Activated CD4-positive, alpha-beta memory T cell treated with anti-CD3 and anti-CD28 coated beads for 36 hours (primary cell): ENCODE measurements at regions not wholly inside any gene's neighbourhood (a gene's known extent, or its start where the extent isn't known, plus 50 kb on each side); places are given as distances from the start of the nearest gene placed in this dataset.
"Not testable (repeated sequence)": the region's sequence is repeated elsewhere in the genome, so short reads cannot be mapped to it uniquely, and the experiment has no call there.

ENCODE experiments used
- CTCF ChIA-PET: fragments of 350-600 bp; sonication (Branson Sonifier 250); formaldehyde crosslinking; loops from one replicate; lab custom pipeline; 2021; ENCODE audit warnings: antibody characterized with exemption, inconsistent platforms; lab: Charles Lee
- POLR2A ChIA-PET: fragments of 350-600 bp; sonication (Branson Sonifier 250); formaldehyde crosslinking; loops from one replicate; lab custom pipeline; 2021; ENCODE audit warnings: antibody characterized with exemption; lab: Charles Lee
- DNase-seq: peaks from one replicate; pipeline ENCODE4 v3.0.0-alpha.2; 2020
- H3K27ac Mint-ChIP-seq: one replicate; pipeline ENCODE4 v1.8.0; 2021; ENCODE audit warnings: mixed read lengths
- H3K27me3 Mint-ChIP-seq: one replicate; pipeline ENCODE4 v1.8.0; 2021; ENCODE audit warnings: mixed read lengths
- H3K36me3 Mint-ChIP-seq: one replicate; pipeline ENCODE4 v1.8.0; 2021; ENCODE audit warnings: mixed read lengths
- H3K4me1 Mint-ChIP-seq: one replicate; pipeline ENCODE4 v1.8.0; 2021; ENCODE audit warnings: low read depth, mixed read lengths
- H3K4me3 Mint-ChIP-seq: one replicate; pipeline ENCODE4 v1.8.0; 2021; ENCODE audit warnings: mild to moderate bottlenecking, mixed read lengths
- H3K9me3 Mint-ChIP-seq: one replicate; pipeline ENCODE4 v1.8.0; 2021; ENCODE audit warnings: mixed read lengths
- intact Hi-C: fragments of 100-400 bp; cut with micrococcal nuclease; formaldehyde crosslinking; loops from one replicate; pipeline ENCODE4 v1.15.1; 2023

- no peak for DNase-seq
- intact Hi-C loops, result no loop called here
- no peak overlapping the region for H3K4me3 Mint-ChIP-seq
- ChIA-PET POLR2A (no interaction called here), CTCF (no interaction called here)
- H3K4me1 Mint-ChIP-seq, result no peaks in the 10 kb centered on the region
- H3K27ac Mint-ChIP-seq, result no peak overlapping the region
- no peaks in the 10 kb centered on the region for H3K36me3 Mint-ChIP-seq
- H3K9me3 Mint-ChIP-seq, result peaks cover 4% of the 10 kb centered on the region
- H3K27me3 Mint-ChIP-seq, result no peaks in the 10 kb centered on the region
Observed at GRCh38 chr5:92560698-92561401, 1020.2 kb downstream of the NR2F1-AS1 start.

GRCh38 chr5:92559781-92560180 is 1021.2 kb downstream of the NR2F1-AS1 start:
- intact Hi-C loops, result no loop called here
- no peak for DNase-seq
- Mint-ChIP-seq H3K36me3 (no peaks in the 10 kb centered on the region), H3K4me1 (no peaks in the 10 kb centered on the region), H3K9me3 (peaks cover 4% of the 10 kb centered on the region), H3K27me3 (no peaks in the 10 kb centered on the region), H3K4me3 (no peak overlapping the region), H3K27ac (no peak overlapping the region)
- CTCF ChIA-PET, result no interaction called here
- POLR2A ChIA-PET, result no interaction called here

GRCh38 chr5:92559331-92559730 is 1021.7 kb downstream of the NR2F1-AS1 start:
- peaks cover 4% of the 10 kb centered on the region for H3K9me3 Mint-ChIP-seq
- H3K27ac Mint-ChIP-seq, result no peak overlapping the region
- no peak for DNase-seq
- H3K4me1 Mint-ChIP-seq, result no peaks in the 10 kb centered on the region
- H3K4me3 Mint-ChIP-seq, result no peak overlapping the region
- H3K27me3 Mint-ChIP-seq, result no peaks in the 10 kb centered on the region
- H3K36me3 Mint-ChIP-seq, result no peaks in the 10 kb centered on the region
- CTCF ChIA-PET, result no interaction called here
- POLR2A ChIA-PET, result no interaction called here
- intact Hi-C loops, result no loop called here

- Mint-ChIP-seq H3K4me1 (no peaks in the 10 kb centered on the region), H3K4me3 (no peak overlapping the region), H3K27me3 (no peaks in the 10 kb centered on the region), H3K36me3 (no peaks in the 10 kb centered on the region), H3K9me3 (peaks cover 4% of the 10 kb centered on the region), H3K27ac (no peak overlapping the region)
- intact Hi-C loops, result no loop called here
- no peak for DNase-seq
- ChIA-PET CTCF (no interaction called here), POLR2A (no interaction called here)
Observed at GRCh38 chr5:92556747-92557146, 1024.3 kb downstream of the NR2F1-AS1 start.

- Mint-ChIP-seq H3K4me1 (no peaks in the 10 kb centered on the region), H3K27me3 (no peaks in the 10 kb centered on the region), H3K4me3 (no peak overlapping the region), H3K36me3 (no peaks in the 10 kb centered on the region), H3K9me3 (peaks cover 2% of the 10 kb centered on the region), H3K27ac (no peak overlapping the region)
- intact Hi-C loops, result no loop called here
- POLR2A ChIA-PET, result no interaction called here
- CTCF ChIA-PET, result no interaction called here
- DNase-seq, result no peak
Observed at GRCh38 chr5:92554447-92555085, 1026.5 kb downstream of the NR2F1-AS1 start.

GRCh38 chr5:92553326-92553725 is 1027.7 kb downstream of the NR2F1-AS1 start:
- intact Hi-C loops, result no loop called here
- no peak for DNase-seq
- Mint-ChIP-seq H3K27ac (no peak overlapping the region), H3K36me3 (no peaks in the 10 kb centered on the region), H3K4me1 (no peaks in the 10 kb centered on the region), H3K4me3 (no peak overlapping the region), H3K27me3 (no peaks in the 10 kb centered on the region), H3K9me3 (peaks cover 2% of the 10 kb centered on the region)
- ChIA-PET POLR2A (no interaction called here), CTCF (no interaction called here)

GRCh38 chr5:92552206-92553160 is 1028.5 kb downstream of the NR2F1-AS1 start:
- H3K27me3 Mint-ChIP-seq, result no peaks in the 10 kb centered on the region
- POLR2A ChIA-PET, result no interaction called here

GRCh38 chr5:92548346-92548745 is 1032.7 kb downstream of the NR2F1-AS1 start:
- intact Hi-C loops, result no loop called here
- no peak overlapping the region for H3K27ac Mint-ChIP-seq
- H3K9me3 Mint-ChIP-seq, result no peaks in the 10 kb centered on the region
- no peak overlapping the region for H3K4me3 Mint-ChIP-seq
- POLR2A ChIA-PET, result no interaction called here
- H3K36me3 Mint-ChIP-seq, result no peaks in the 10 kb centered on the region
- CTCF ChIA-PET, result no interaction called here
- no peaks in the 10 kb centered on the region for H3K27me3 Mint-ChIP-seq
- DNase-seq, result no peak
- no peaks in the 10 kb centered on the region for H3K4me1 Mint-ChIP-seq

More at GRCh38 chr5:92552206-92553160, 1028.5 kb downstream of the NR2F1-AS1 start:
- Mint-ChIP-seq H3K27ac (no peak overlapping the region), H3K9me3 (peaks cover under 1% of the 10 kb centered on the region), H3K36me3 (no peaks in the 10 kb centered on the region), H3K4me3 (no peak overlapping the region), H3K4me1 (no peaks in the 10 kb centered on the region)
- CTCF ChIA-PET, result no interaction called here
- intact Hi-C loops, result no loop called here
- DNase-seq, result no peak

GRCh38 chr5:92544596-92544995 is 1036.4 kb downstream of the NR2F1-AS1 start:
- H3K36me3 Mint-ChIP-seq, result no peaks in the 10 kb centered on the region
- H3K27ac Mint-ChIP-seq, result no peak overlapping the region
- CTCF ChIA-PET, result no interaction called here
- H3K27me3 Mint-ChIP-seq, result no peaks in the 10 kb centered on the region
- no peaks in the 10 kb centered on the region for H3K4me1 Mint-ChIP-seq
- no peak for DNase-seq
- no peak overlapping the region for H3K4me3 Mint-ChIP-seq
- intact Hi-C loops, result no loop called here
- POLR2A ChIA-PET, result no interaction called here
- H3K9me3 Mint-ChIP-seq, result peaks cover 6% of the 10 kb centered on the region

GRCh38 chr5:92544036-92544435 is 1037.0 kb downstream of the NR2F1-AS1 start:
- POLR2A ChIA-PET, result no interaction called here
- H3K4me3 Mint-ChIP-seq, result no peak overlapping the region
- no peaks in the 10 kb centered on the region for H3K4me1 Mint-ChIP-seq
- H3K27me3 Mint-ChIP-seq, result no peaks in the 10 kb centered on the region
- CTCF ChIA-PET, result no interaction called here
- no peaks in the 10 kb centered on the region for H3K36me3 Mint-ChIP-seq
- intact Hi-C loops, result no loop called here
- no peak overlapping the region for H3K27ac Mint-ChIP-seq
- peaks cover 6% of the 10 kb centered on the region for H3K9me3 Mint-ChIP-seq
- no peak for DNase-seq

- ChIA-PET CTCF (no interaction called here), POLR2A (no interaction called here)
- Mint-ChIP-seq H3K9me3 (peaks cover 6% of the 10 kb centered on the region), H3K27ac (no peak overlapping the region), H3K4me1 (no peaks in the 10 kb centered on the region), H3K4me3 (no peak overlapping the region), H3K36me3 (no peaks in the 10 kb centered on the region), H3K27me3 (no peaks in the 10 kb centered on the region)
- no peak for DNase-seq
- intact Hi-C loops, result no loop called here
Observed at GRCh38 chr5:92543201-92543600, 1037.8 kb downstream of the NR2F1-AS1 start.

- H3K27me3 Mint-ChIP-seq, H3K27ac Mint-ChIP-seq, DNase-seq, intact Hi-C loops, H3K4me3 Mint-ChIP-seq, H3K4me1 Mint-ChIP-seq, H3K36me3 Mint-ChIP-seq, H3K9me3 Mint-ChIP-seq, POLR2A ChIA-PET, CTCF ChIA-PET: not testable (repeated sequence)
Observed at GRCh38 chr5:92542017-92542416, 1039.0 kb downstream of the NR2F1-AS1 start.
